ENCODE measurements at regions not wholly inside any gene's neighbourhood (a gene's known extent, or its start where the extent isn't known, plus 50 kb on each side); places are given as distances from the start of the nearest gene placed in this dataset.

GRCh38 chr1:55428231-55428630, 213.1 kb upstream of the USP24 start:
- TF ChIP-seq CTCF (conservative IDR thresholded peaks at IDR 0.05 in 1 of 2, IDR thresholded peaks at IDR 0.05 in 1 of 2; ENCODE audit: low read depth in 1 of 2, low read length in 2 of 2) (no peak), EZH2 (IDR thresholded peaks at IDR 0.05; ENCODE audit: low read length, missing control alignments) (no peak)
